T1000 (cell line): ENCODE measurements at regions not wholly inside any gene's neighbourhood (a gene's known extent, or its start where the extent isn't known, plus 50 kb on each side); places are given as distances from the start of the nearest gene placed in this dataset.
"Not testable (repeated sequence)": the region's sequence is repeated elsewhere in the genome, so short reads cannot be mapped to it uniquely, and the experiment has no call there.

ENCODE experiments used
- DNase-seq: peaks from one replicate; lab custom pipeline; 2025; ENCODE audit warnings: mixed read lengths; lab: John Stamatoyannopoulos, UW

- DNase-seq = no peak
Observed at GRCh38 chr9:2243666-2244555, 228.8 kb downstream of the SMARCA2 start.

- no peak for DNase-seq
Observed at GRCh38 chr9:2247340-2247739, 232.2 kb downstream of the SMARCA2 start.

GRCh38 chr9:2248768-2249265 lies 233.7 kb downstream of the SMARCA2 start:
- no peak for DNase-seq

- DNase-seq = no peak
Observed at GRCh38 chr9:2253636-2254580, 238.8 kb downstream of the SMARCA2 start.

- DNase-seq = no peak
Observed at GRCh38 chr9:2255128-2255527, 240.0 kb downstream of the SMARCA2 start.

- DNase-seq = no peak
Observed at GRCh38 chr9:2257248-2257929, 242.2 kb downstream of the SMARCA2 start.

GRCh38 chr9:2260417-2261306 lies 245.5 kb downstream of the SMARCA2 start:
- DNase-seq = peak; percentile 19

GRCh38 chr9:2261421-2262103 lies 246.4 kb downstream of the SMARCA2 start:
- DNase-seq = no peak

- no peak for DNase-seq
Observed at GRCh38 chr9:2262386-2263071, 247.4 kb downstream of the SMARCA2 start.

GRCh38 chr9:2263111-2263510 lies 248.0 kb downstream of the SMARCA2 start:
- DNase-seq = no peak

GRCh38 chr9:2263665-2264064 lies 248.5 kb downstream of the SMARCA2 start:
- no peak for DNase-seq

GRCh38 chr9:2264081-2264480 lies 248.9 kb downstream of the SMARCA2 start:
- no peak for DNase-seq

- DNase-seq = no peak
Observed at GRCh38 chr9:2267181-2267745, 252.1 kb downstream of the SMARCA2 start.

- no peak for DNase-seq
Observed at GRCh38 chr9:2269778-2270177, 254.6 kb downstream of the SMARCA2 start.

- no peak for DNase-seq
Observed at GRCh38 chr9:2270565-2270964, 255.4 kb downstream of the SMARCA2 start.

- DNase-seq = no peak
Observed at GRCh38 chr9:2271426-2271825, 256.3 kb downstream of the SMARCA2 start.

- DNase-seq = no peak
Observed at GRCh38 chr9:2274762-2275161, 259.6 kb downstream of the SMARCA2 start.

- no peak for DNase-seq
Observed at GRCh38 chr9:2276296-2276695, 261.1 kb downstream of the SMARCA2 start.

- DNase-seq = not testable (repeated sequence)
Observed at GRCh38 chr9:2277133-2277532, 262.0 kb downstream of the SMARCA2 start.
